HG03558 (cell line): ENCODE measurements at regions not wholly inside any gene's neighbourhood (a gene's known extent, or its start where the extent isn't known, plus 50 kb on each side); places are given as distances from the start of the nearest gene placed in this dataset.
"Not testable (repeated sequence)": the region's sequence is repeated elsewhere in the genome, so short reads cannot be mapped to it uniquely, and the experiment has no call there.

Experiments
- ATAC-seq: cut with Tn5 transposase; IDR thresholded peaks from one replicate; pipeline ENCODE4 v1.9.1; 2021; ENCODE audit warnings: moderate number of reproducible peaks; ENCODE audit not compliant: unreplicated experiment; ENCODE audit errors: extremely low read depth

GRCh38 chr4:108466936-108467902, 153.2 kb upstream of the RPL34 start:
- peak; percentile 99 for ATAC-seq

- ATAC-seq, result no peak
Observed at GRCh38 chr4:108465886-108466500, 154.4 kb upstream of the RPL34 start.

GRCh38 chr4:108458681-108459080, 161.7 kb upstream of the RPL34 start:
- ATAC-seq, result no peak

GRCh38 chr4:108454227-108454626, 166.1 kb upstream of the RPL34 start:
- no peak for ATAC-seq

GRCh38 chr4:108453366-108453765, 167.0 kb upstream of the RPL34 start:
- no peak for ATAC-seq

GRCh38 chr4:108450236-108450898, 170.0 kb upstream of the RPL34 start:
- ATAC-seq, result no peak

- ATAC-seq, result no peak
Observed at GRCh38 chr4:108449129-108449528, 171.2 kb upstream of the RPL34 start.

- ATAC-seq, result no peak
Observed at GRCh38 chr4:108446556-108446955, 173.8 kb upstream of the RPL34 start.

- ATAC-seq, result no peak
Observed at GRCh38 chr4:108445716-108446115, 174.7 kb upstream of the RPL34 start.

- no peak for ATAC-seq
Observed at GRCh38 chr4:108443585-108443984, 176.8 kb upstream of the RPL34 start.

GRCh38 chr4:108433832-108434231, 186.5 kb upstream of the RPL34 start:
- ATAC-seq, result no peak

GRCh38 chr4:108433394-108433793, 187.0 kb upstream of the RPL34 start:
- ATAC-seq, result not testable (repeated sequence)

GRCh38 chr4:108432418-108432817, 188.0 kb upstream of the RPL34 start:
- no peak for ATAC-seq

- no peak for ATAC-seq
Observed at GRCh38 chr4:108431986-108432385, 188.4 kb upstream of the RPL34 start.

GRCh38 chr4:108430921-108431320, 189.5 kb upstream of the RPL34 start:
- no peak for ATAC-seq

- ATAC-seq, result no peak
Observed at GRCh38 chr4:108429662-108430061, 190.7 kb upstream of the RPL34 start.

GRCh38 chr4:108428923-108429322, 191.5 kb upstream of the RPL34 start:
- no peak for ATAC-seq

- no peak for ATAC-seq
Observed at GRCh38 chr4:108427946-108428485, 192.4 kb upstream of the RPL34 start.

- no peak for ATAC-seq
Observed at GRCh38 chr4:108426493-108426892, 193.9 kb upstream of the RPL34 start.

- ATAC-seq, result no peak
Observed at GRCh38 chr4:108425988-108426387, 194.4 kb upstream of the RPL34 start.

- ATAC-seq, result no peak
Observed at GRCh38 chr4:108417923-108418322, 202.5 kb upstream of the RPL34 start.
